ENCODE measurements at regions not wholly inside any gene's neighbourhood (a gene's known extent, or its start where the extent isn't known, plus 50 kb on each side); places are given as distances from the start of the nearest gene placed in this dataset.
A peak's percentile ranks its signal among the peaks of the same experiment; 100 is the strongest.

DNA sequence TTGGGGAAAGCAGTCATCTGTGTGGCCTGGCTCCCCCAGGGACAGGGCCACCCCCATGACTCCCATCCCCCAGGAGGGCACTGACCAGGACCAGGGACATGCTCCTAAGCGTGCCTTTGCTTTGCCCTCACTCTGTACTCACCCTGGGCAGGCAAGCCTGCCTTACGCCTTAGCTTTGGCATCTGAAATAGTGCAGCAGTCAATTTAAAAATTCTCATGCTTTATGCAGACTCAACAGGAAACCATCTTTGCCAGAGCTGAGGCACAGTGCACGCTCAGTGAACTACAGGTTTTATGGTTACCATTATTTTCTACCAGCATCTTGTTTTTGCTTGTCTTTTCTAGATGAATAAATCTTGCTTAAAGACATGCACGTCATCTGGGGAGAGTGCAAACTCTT is 323.5 kb downstream of the IRX2 start:
- intact Hi-C loops (cut with DNase I), result no loop called here
- no peak for DNase-seq (ENCODE audit: low spot score)

DNA sequence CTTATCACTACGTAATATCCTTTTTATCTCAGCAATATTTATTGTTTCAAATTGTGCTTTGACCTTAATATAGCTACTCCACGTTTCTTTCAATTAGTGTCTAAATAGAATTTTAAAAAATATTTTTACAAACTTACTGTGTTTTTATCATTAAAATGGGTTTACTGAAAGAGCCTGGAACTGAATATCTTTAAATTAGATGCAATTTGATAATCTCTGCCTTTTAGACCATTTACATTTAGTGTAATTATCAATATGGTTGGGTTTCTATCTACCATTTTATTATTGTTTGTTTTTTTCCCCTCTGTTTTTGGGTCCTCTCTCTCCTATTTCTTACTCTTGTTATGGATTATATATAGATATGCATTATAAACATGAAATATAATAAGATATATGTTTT is 327.8 kb downstream of the IRX2 start:
- DNase-seq (ENCODE audit: low spot score), result no peak
- intact Hi-C loops (cut with DNase I), result no loop called here

- intact Hi-C loops (cut with DNase I), result no loop called here
- no peak for DNase-seq (ENCODE audit: low spot score)
These were observed 334.2 kb downstream of the IRX2 start for GRCh38 chr5:2417301-2417700.

DNA sequence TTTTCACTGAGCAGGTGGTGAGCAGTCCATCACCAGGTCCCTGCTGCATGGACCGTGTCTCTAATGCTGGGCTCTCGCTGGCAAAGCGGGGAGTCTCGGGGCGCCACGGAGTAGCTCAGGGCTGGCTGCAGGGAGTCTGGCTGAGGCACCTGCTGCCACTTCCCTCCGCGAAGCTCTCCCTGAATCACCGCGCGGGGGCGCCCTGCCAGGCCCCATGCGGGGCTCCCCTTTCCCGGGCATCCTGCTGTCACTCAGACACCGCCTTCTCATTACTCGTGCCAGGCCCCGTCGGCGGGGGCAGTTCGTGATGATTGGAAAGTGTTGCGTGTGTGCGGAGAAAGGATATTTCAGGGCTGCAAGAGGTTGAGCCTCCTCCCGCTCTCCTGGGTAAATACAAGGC is 335.8 kb downstream of the IRX2 start:
- intact Hi-C loops (cut with DNase I), result no loop called here
- peak; percentile 72 for DNase-seq (ENCODE audit: low spot score)

GRCh38 chr5:2410451-2410850 is 341.0 kb downstream of the IRX2 start:
- DNase-seq (ENCODE audit: low spot score), result no peak
- intact Hi-C loops (cut with DNase I), result no loop called here

DNA sequence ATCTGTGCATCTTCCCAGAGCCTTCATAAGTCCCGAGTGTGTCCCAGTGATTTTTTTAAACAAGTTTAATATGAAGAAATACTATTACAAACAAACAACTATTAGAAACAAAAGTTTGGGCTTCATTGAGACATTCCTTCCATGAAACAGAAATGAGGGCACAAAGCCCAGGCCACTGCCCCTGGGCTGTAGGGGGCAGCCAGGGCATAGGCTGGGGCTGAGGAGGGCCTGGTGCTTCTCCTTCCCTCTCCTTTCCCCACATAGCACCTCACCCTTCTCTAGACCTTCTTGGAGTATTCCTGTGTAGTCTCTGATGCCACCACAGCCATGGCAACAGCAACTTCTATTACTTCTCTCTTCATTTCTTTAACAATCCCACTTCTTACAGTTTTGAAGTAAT is 348.2 kb downstream of the IRX2 start:
- intact Hi-C loops (cut with DNase I), result no loop called here
- no peak for DNase-seq (ENCODE audit: low spot score)

- no peak for DNase-seq (ENCODE audit: low spot score)
- intact Hi-C loops (cut with DNase I), result no loop called here
These were observed 351.7 kb downstream of the IRX2 start for GRCh38 chr5:2399804-2400203.

DNA sequence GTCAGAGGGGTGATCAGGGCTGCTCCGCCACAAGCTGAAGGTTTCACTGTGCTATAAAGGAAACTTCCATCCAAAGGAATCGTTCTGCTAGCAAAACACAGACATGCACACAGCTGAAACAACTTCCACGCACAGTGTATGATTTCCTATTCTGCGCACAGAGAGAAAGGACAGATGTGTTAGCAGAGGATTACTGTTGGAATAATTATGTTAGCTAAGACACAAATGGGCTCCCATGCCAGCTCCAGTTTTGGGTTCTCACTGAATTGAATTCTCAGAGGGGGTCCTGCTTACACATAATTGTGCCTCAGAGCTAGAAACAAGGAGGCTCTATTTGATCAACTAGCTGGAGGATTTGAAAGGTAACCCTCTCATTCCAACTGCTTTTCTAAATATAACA is 352.4 kb downstream of the IRX2 start:
- intact Hi-C loops (cut with DNase I), result no loop called here
- no peak for DNase-seq (ENCODE audit: low spot score)

DNA sequence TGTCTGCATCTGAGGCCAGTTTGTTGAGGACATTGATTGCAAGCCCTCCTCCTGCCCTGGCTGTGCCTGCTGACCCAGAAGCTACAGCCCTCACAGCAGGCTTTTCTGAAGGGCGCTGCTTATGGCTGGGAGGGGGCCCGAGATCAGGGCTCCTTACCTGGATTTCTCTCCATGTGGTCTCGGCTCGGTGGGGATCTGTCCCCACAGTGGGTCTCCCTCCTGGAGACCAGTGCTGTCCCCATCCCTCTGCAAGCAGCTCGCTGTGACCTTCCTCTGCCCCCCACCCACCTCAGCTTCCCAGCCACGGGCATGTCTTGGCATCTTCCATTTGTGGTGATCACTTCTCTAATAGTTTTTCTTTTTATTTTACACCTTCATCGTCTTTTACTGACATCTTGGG is 357.9 kb downstream of the IRX2 start:
- DNase-seq (ENCODE audit: low spot score), result peak; percentile 62
- intact Hi-C loops (cut with DNase I), result no loop called here

GRCh38 chr5:2391566-2391965 is 359.9 kb downstream of the IRX2 start:
- peak; percentile 55 for DNase-seq (ENCODE audit: low spot score)
- intact Hi-C loops (cut with DNase I), result no loop called here

DNA sequence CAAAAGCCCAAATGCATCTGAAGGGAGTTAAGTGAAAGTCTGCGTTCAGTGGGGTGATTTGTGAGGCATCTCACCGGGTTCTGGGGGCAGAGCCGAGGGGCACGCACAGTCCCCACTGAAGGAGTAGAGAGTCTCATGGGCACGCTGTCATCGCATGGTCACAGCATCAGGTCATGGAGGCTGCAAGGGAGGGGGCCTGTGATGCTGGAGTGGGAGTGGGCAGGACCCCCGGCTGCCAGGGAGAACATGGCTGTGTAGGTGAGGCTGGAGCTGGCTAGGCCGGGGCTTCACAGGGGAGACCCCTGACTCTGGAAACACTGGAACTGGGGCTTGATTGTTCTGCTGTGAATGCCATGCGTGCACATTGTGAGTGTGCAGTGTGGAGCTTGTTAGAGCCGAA is 360.5 kb downstream of the IRX2 start:
- intact Hi-C loops (cut with DNase I), result no loop called here
- DNase-seq (ENCODE audit: low spot score), result peak; percentile 75

DNA sequence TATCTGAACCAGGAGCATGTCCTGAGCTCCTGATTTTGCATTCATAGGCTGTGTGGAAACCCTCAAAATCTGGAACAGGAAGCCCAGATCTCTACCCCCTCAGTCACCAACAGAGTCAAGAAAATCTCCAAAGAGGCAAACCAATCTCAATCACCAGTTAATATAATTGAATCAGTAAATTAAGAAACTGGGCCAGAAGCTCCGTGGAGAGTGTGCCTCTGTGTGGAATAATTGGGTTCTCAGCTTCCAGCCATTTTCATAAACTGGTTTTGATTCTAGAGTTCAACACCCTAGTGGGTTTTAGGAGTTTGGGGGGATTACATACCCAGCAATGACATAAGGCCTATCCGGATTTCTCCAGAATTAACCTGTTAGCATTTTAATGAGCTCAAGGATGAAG is 362.9 kb downstream of the IRX2 start:
- intact Hi-C loops (cut with DNase I), result no loop called here
- DNase-seq (ENCODE audit: low spot score), result no peak

DNA sequence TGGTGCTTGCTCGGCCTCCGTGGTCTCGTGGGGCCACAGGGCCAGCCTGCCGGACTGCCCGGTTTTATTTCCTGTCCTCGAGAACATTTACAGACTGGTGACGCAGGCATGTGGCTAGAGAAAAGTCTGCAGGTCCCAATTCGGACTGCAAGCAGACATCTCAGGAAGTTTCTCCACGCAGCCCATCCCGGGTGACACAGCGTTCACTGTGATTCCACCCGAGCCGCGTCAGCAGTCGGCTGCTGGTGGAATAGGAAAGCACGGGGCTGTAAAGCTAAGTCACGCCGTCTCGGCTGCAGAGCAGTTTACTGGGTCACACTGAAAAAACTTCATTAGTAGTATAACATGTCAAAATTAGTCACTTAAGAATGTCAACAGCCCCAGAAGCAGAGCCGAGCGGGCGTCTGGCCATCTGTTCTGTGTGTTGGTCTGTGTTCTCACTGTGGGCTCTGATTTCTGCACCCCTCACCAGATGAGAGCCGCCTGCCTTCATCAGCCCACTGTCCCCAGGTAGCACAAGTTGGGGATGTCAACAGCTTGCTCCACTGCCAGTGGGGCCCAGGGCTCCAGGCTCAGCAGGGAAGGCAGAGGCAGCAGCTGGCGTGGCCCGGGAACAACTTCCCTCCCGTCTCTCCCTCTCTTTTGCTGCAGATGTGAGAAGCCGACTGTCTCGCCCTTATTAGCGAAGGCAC is 363.7 kb downstream of the IRX2 start:
- DNase-seq (ENCODE audit: low spot score), result peak; percentile 82
- intact Hi-C loops (cut with DNase I), result no loop called here

GRCh38 chr5:2387250-2387633 is 364.2 kb downstream of the IRX2 start:
- DNase-seq (ENCODE audit: low spot score), result no peak
- intact Hi-C loops (cut with DNase I), result no loop called here

DNA sequence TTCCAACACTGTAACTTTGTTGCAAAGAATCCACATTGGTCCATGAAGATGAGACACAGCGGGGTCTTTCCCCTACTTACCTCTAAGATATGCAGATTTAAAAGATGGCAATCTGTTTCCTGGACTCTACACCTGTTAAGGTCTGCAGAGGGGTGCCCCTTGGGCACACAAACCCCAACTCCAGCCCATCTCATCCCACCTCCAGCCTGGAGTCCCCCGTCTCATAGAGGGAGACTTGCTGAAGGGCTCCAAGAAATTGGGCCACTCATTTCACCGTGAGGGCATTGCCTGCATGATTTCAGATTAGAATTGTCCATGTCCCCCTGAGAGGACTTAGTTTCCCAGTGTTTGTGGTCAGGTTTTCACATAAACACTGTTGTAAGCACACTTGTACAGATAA is 365.7 kb downstream of the IRX2 start:
- DNase-seq (ENCODE audit: low spot score), result no peak
- intact Hi-C loops (cut with DNase I), result no loop called here

DNA sequence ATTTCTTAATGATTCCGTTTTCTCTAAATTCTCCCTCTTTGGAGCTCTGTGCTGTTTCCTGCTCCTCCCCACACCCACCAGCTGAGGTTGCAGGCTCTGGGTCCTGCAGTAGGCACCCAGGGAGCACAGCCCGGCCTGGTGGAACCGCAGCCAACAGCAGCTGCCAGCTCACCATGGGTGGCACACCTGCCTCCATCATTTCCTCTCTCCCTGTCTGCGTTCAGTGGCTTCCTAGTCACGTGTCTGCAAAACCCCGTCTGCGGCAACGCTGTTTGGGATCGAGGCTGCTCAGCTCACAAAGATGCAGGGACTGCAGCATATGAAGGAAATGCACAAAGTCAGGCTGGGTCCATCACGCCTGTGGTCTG is 367.8 kb downstream of the IRX2 start:
- peak; percentile 50 for DNase-seq (ENCODE audit: low spot score)
- intact Hi-C loops (cut with DNase I), result no loop called here

- intact Hi-C loops (cut with DNase I), result no loop called here
- DNase-seq (ENCODE audit: low spot score), result peak; percentile 59
These were observed 368.4 kb downstream of the IRX2 start for GRCh38 chr5:2382776-2383697.

DNA sequence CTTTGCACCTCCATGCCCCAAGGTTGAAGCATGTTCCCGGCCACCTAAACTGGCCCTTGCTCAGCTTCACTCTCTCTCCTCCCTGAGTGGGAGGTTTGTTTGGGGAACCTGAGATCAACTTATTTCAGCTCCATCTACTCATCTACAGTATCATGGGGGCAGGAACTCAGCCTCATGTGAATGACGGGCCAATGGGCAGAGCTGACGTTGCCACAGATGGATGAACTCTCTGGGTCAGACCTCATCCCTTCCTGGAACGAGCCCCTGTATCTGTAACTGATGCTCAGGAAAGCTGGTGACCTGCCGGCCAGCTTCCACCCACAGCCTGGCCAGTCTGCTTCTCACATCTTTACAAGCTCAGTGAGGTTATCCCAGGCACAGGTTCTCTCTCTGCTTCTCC is 369.6 kb downstream of the IRX2 start:
- DNase-seq (ENCODE audit: low spot score), result peak; percentile 30
- intact Hi-C loops (cut with DNase I), result no loop called here

DNA sequence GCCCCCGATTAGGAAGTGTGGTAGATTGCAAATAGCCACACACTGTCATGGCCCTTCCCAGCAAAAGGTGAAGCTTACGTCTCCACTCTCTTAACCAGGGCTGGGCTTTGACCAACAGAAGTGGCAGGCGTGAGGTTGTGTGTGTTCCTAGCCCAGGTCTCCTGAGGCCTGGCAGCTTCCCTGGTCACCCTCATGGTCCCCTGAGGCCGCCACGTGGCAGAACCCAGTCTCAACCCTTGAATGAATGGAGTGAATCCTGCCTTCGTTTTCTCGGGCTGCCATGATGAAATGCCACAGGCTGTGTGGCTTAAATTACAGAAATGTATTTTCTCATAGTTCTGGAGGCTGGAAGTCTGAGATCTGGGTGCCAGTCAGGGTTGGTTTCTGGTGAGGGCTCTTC is 370.4 kb downstream of the IRX2 start:
- peak; percentile 40 for DNase-seq (ENCODE audit: low spot score)
- intact Hi-C loops (cut with DNase I), result no loop called here

- intact Hi-C loops (cut with DNase I), result no loop called here
- DNase-seq (ENCODE audit: low spot score), result peak; percentile 22
These were observed 372.5 kb downstream of the IRX2 start for GRCh38 chr5:2378976-2379375.

DNA sequence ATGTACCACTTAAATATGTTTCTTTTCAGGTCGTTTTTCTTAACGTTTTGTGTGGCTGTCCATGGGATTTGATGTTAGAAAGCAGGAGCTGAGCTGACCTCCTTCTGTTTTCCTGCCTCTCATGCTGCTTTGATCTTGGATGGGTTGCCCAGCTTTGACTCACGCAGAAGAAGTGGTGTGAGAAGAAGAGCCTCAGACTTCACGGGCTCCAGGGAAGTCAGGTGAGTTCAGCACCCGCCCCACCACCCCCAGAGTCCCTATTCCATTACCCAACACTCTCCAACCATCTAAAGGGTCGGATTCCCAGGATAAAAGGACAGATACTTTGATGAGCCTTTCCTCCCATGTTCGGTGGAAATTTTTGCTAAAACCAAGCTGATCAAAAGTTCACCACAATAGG is 373.4 kb downstream of the IRX2 start:
- no peak for DNase-seq (ENCODE audit: low spot score)
- intact Hi-C loops (cut with DNase I), result no loop called here
